ENCODE measurements at regions not wholly inside any gene's neighbourhood (a gene's known extent, or its start where the extent isn't known, plus 50 kb on each side); places are given as distances from the start of the nearest gene placed in this dataset.

- TF ChIP-seq CTCF (IDR thresholded peaks at IDR 0.05; ENCODE audit: insufficient read depth, low read length) (no peak), GABPA (IDR thresholded peaks at IDR 0.05; ENCODE audit: low read depth) (no peak), POLR2AphosphoS5 (IDR thresholded peaks at IDR 0.05; ENCODE audit: low read depth) (no peak), REST (IDR thresholded peaks at IDR 0.05; ENCODE audit: insufficient replicate concordance, low read depth) (no peak), SPI1 (IDR thresholded peaks at IDR 0.05; ENCODE audit: borderline replicate concordance, low read depth) (no peak)
Observed at GRCh38 chr4:27366104-27366823, 505.6 kb downstream of the STIM2 start.

Data from HL-60 (cell line).